ENCODE measurements at regions not wholly inside any gene's neighbourhood (a gene's known extent, or its start where the extent isn't known, plus 50 kb on each side); places are given as distances from the start of the nearest gene placed in this dataset.

DNA sequence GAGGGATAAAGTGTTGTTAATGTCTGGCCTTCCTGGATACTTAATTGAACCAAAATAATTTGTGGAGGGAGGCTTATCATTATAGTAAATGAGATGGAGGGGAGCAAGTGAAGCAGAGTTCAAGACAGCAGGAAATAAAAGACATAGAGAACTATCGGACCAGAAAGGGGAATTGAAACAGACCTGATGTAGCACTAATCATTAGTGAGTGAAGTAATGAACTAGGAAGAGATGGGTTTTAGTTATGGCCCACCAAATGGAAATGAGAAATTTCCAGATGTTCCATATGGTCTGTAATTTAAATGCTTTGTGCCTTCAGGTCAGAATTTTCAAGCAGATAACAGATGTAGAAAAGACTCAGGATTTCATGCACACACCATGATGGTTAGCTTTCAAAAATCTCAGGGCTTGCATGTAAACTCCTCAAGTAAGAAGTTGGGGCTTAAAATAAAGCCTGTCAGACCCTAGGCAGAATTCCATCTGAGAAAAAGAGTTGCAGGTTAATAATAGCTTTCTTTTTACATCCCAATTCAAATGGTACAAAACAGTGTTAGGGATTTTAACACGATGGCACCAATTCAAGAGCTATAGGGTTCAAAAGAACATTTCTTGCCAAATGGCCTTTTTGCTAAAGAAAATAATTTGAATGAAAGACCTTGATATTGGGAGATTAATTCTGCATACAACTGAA is 355.8 kb downstream of the FSCB start:
- no peak for TF ChIP-seq CTCF (IDR thresholded peaks at IDR 0.05)
- TF ChIP-seq POLR2A (IDR thresholded peaks at IDR 0.05), result no peak

Measured in lower leg skin (tissue), 3 donors.